GM12878 (cell line): ENCODE measurements at regions not wholly inside any gene's neighbourhood (a gene's known extent, or its start where the extent isn't known, plus 50 kb on each side); places are given as distances from the start of the nearest gene placed in this dataset.

Experiments used
- ATAC-seq: fragments of 200-7000 bp; cut with Tn5 transposase; 3 replicates; pipeline ENCODE4 v1.9.1; 2020; ENCODE audit warnings: mild to moderate bottlenecking, moderate library complexity
- BruUV-seq: library from RNA; stranded (reverse); fragments of 400-500 nt; replicated peaks from 2 replicates; lab custom pipeline; 2021; lab: Mats Ljungman, UMichigan
- CTCF ChIA-PET: fragments of 300-600 bp; sonication (Branson Sonifier 250); formaldehyde crosslinking; extraction: SDS; loops from one replicate; lab custom pipeline; 2021; ENCODE audit warnings: inconsistent platforms; lab: Yijun Ruan, JAX
- POLR2A ChIA-PET: fragments of 350-600 bp; formaldehyde crosslinking; extraction: SDS; loops from one replicate; lab custom pipeline; 2021; ENCODE audit warnings: inconsistent platforms; lab: Charles Lee
- RAD21 ChIA-PET: fragments of 300-600 bp; sonication (Branson Sonifier 250); formaldehyde crosslinking; loops from one replicate; lab custom pipeline; 2023; ENCODE audit warnings: antibody characterized with exemption; ENCODE audit not compliant: unreplicated experiment; lab: Charles Lee
- SMC1A ChIA-PET: fragments of 300-600 bp; sonication (Branson Sonifier 250); formaldehyde crosslinking; loops from one replicate; lab custom pipeline; 2023; ENCODE audit not compliant: unreplicated experiment, uncharacterized antibody; lab: Charles Lee
- DNase-seq: peaks from one replicate; pipeline ENCODE4 v3.0.0-alpha.2; 2011; ENCODE audit warnings: low read depth, low spot score
- FAIRE-seq: peaks from 3 replicates; lab custom pipeline; 2011; peaks lifted over from hg19 to GRCh38; lab: Jason Lieb, UNC
- H2AFZ ChIP-seq: 2 replicates; pipeline ENCODE4 v1.6.0; 2011; ENCODE audit warnings: low read depth, low read length, control low read depth; ENCODE audit not compliant: control insufficient read depth
- H3K27ac ChIP-seq: 2 replicates; pipeline ENCODE4 v1.5.1; 2011; ENCODE audit warnings: control low read depth; ENCODE audit not compliant: control insufficient read depth, insufficient read depth
- H3K27me3 ChIP-seq, 2 experiments: replicated peaks in 1 of 2; 2 replicates each; pipeline versions ENCODE4 v1.6.0 to v1.6.1; 2011; ENCODE audit warnings: low read length in 1 of 2; ENCODE audit not compliant: control insufficient read depth in 2 of 2, insufficient read depth in 2 of 2
- H3K36me3 ChIP-seq, 2 experiments: 2 replicates each; pipeline ENCODE4 v1.5.1; 2011; ENCODE audit warnings: low read length in 1 of 2; ENCODE audit not compliant: control insufficient read depth in 2 of 2, insufficient read depth in 2 of 2
- H3K4me1 ChIP-seq: 2 replicates; pipeline ENCODE4 v1.6.1; 2011; ENCODE audit warnings: mild to moderate bottlenecking, low read length, moderate library complexity, mixed read lengths; ENCODE audit not compliant: control insufficient read depth, insufficient read depth
- H3K4me2 ChIP-seq: 2 replicates; pipeline ENCODE4 v1.6.0; 2011; ENCODE audit warnings: control low read depth; ENCODE audit not compliant: control insufficient read depth, insufficient read depth
- H3K4me3 ChIP-seq: fragments of 200-600 bp; sonication (generic); 2 replicates; pipeline ENCODE4 v1.5.1; 2016
- H3K79me2 ChIP-seq: 2 replicates; pipeline ENCODE4 v1.6.0; 2011; ENCODE audit warnings: low read length; ENCODE audit not compliant: control insufficient read depth, insufficient read depth
- H3K9ac ChIP-seq: 2 replicates; pipeline ENCODE4 v1.8.0; 2011; ENCODE audit warnings: low read length, control low read depth, mixed read lengths; ENCODE audit not compliant: control insufficient read depth, insufficient read depth
- H3K9me3 ChIP-seq: replicated peaks from 3 replicates; pipeline ENCODE4 v1.5.1; 2011; ENCODE audit warnings: mild to moderate bottlenecking, low read length; ENCODE audit not compliant: control insufficient read depth, insufficient read depth
- H4K20me1 ChIP-seq: 2 replicates; pipeline ENCODE4 v1.6.0; 2011; ENCODE audit not compliant: control insufficient read depth, insufficient read depth
- CBX5 ChIP-seq: sonication (generic); IDR thresholded peaks from 2 replicates; pipeline ENCODE4 v1.6.1; 2016; ENCODE audit warnings: low read depth, moderate library complexity, mild to moderate bottlenecking, inconsistent platforms
- PML ChIP-seq: IDR thresholded peaks from 2 replicates; pipeline ENCODE4 v1.6.1; 2012; ENCODE audit warnings: low read length, inconsistent platforms
- SREBF1 ChIP-seq: IDR thresholded peaks from 2 replicates; pipeline ENCODE4 v1.6.1; 2012; ENCODE audit warnings: mild to moderate bottlenecking, low read length
- WGBS: methylation state at CpG from one replicate; pipeline ENCODE4 v1.1.6; 2016; ENCODE audit warnings: low lambda C conversion rate; ENCODE audit not compliant: insufficient replicate concordance, insufficient coverage; ENCODE audit errors: missing lambda C conversion rate; 5-methylcytosine and 5-hydroxymethylcytosine counted together
- in situ Hi-C: fragments of 300-500 bp; cut with MboI; formaldehyde crosslinking; loops from 9 replicates; pipeline ENCODE4 v1.14.3; 2018; ENCODE audit warnings: mixed read lengths
- intact Hi-C: fragments of 100-400 bp; cut with micrococcal nuclease; formaldehyde crosslinking; loops from one replicate; pipeline ENCODE4 v1.14.2; 2022; ENCODE audit not compliant: unreplicated experiment
- TF ChIP-seq, protein P1 (sequence below): fragments of 450-650 bp; IDR thresholded peaks from 2 replicates; pipeline ENCODE4 v1.6.1; 2017; ENCODE audit warnings: borderline replicate concordance
- TF ChIP-seq, protein P2 (sequence below): fragments of 450-650 bp; IDR thresholded peaks from 2 replicates; pipeline ENCODE4 v1.6.1; 2017; ENCODE audit warnings: antibody characterized with exemption, mild to moderate bottlenecking, moderate library complexity

DNA sequence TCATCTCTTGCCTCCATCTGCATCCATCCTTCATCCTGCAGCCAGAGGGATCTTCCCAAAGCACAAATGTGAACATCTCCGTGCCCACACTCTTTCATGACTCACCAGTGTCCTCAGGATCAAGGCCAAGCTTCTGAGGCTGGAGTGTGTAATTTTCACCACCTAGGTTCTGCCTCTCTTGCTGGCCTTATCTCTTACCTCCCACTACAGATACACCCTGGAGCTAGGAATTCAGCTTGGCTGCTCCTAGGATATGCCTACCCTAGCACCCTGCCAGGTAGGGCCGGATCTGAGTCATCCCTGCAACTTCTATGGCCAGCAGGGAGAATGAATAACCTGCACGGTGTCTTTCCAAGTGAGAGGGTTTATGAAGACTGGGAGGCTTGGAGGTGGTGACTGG, 208.7 kb upstream of the CSF3R start:
- FAIRE-seq (no peak), DNase-seq (no peak), ATAC-seq (no peak)
- intact Hi-C loops = no loop called here
- Histone ChIP-seq H2AFZ (no peak overlapping the region), H3K79me2 (no peaks in the 10 kb centered on the region), H3K9ac (no peak overlapping the region), H3K4me2 (no peak overlapping the region), H4K20me1 (no peaks in the 10 kb centered on the region), H3K4me1 (no peaks in the 10 kb centered on the region), H3K9me3 (no peaks in the 10 kb centered on the region), H3K27ac (no peak overlapping the region), H3K4me3 (no peak overlapping the region), H3K36me3 (no peaks in the 10 kb centered on the region), H3K27me3 (peaks cover 3% of the 10 kb centered on the region in 2 experiments; a peak in 3 of 4 replicates)
- ChIA-PET CTCF (no interaction called here), SMC1A (no interaction called here), RAD21 (no interaction called here), POLR2A (no interaction called here)
- no TSS peak for BruUV-seq
- 0% methylated on average over 3 of the region's 3 CpGs for WGBS
- in situ Hi-C loops = no loop called here
- TF ChIP-seq SREBF1 = no peak
- TF ChIP-seq CBX5 = no peak
- TF ChIP-seq, protein P1, sequence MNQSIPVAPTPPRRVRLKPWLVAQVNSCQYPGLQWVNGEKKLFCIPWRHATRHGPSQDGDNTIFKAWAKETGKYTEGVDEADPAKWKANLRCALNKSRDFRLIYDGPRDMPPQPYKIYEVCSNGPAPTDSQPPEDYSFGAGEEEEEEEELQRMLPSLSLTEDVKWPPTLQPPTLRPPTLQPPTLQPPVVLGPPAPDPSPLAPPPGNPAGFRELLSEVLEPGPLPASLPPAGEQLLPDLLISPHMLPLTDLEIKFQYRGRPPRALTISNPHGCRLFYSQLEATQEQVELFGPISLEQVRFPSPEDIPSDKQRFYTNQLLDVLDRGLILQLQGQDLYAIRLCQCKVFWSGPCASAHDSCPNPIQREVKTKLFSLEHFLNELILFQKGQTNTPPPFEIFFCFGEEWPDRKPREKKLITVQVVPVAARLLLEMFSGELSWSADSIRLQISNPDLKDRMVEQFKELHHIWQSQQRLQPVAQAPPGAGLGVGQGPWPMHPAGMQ = no peak
- TF ChIP-seq PML = no peak
- TF ChIP-seq, protein P2, sequence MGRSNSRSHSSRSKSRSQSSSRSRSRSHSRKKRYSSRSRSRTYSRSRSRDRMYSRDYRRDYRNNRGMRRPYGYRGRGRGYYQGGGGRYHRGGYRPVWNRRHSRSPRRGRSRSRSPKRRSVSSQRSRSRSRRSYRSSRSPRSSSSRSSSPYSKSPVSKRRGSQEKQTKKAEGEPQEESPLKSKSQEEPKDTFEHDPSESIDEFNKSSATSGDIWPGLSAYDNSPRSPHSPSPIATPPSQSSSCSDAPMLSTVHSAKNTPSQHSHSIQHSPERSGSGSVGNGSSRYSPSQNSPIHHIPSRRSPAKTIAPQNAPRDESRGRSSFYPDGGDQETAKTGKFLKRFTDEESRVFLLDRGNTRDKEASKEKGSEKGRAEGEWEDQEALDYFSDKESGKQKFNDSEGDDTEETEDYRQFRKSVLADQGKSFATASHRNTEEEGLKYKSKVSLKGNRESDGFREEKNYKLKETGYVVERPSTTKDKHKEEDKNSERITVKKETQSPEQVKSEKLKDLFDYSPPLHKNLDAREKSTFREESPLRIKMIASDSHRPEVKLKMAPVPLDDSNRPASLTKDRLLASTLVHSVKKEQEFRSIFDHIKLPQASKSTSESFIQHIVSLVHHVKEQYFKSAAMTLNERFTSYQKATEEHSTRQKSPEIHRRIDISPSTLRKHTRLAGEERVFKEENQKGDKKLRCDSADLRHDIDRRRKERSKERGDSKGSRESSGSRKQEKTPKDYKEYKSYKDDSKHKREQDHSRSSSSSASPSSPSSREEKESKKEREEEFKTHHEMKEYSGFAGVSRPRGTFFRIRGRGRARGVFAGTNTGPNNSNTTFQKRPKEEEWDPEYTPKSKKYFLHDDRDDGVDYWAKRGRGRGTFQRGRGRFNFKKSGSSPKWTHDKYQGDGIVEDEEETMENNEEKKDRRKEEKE = no peak
